GM23248 (cell line): ENCODE measurements at regions not wholly inside any gene's neighbourhood (a gene's known extent, or its start where the extent isn't known, plus 50 kb on each side); places are given as distances from the start of the nearest gene placed in this dataset.

ENCODE experiments used
- DNase-seq: peaks from one replicate; pipeline ENCODE4 v3.0.0-alpha.2; 2015
- H2AFZ ChIP-seq: fragments of 200-600 bp; sonication (generic); 2 replicates; pipeline ENCODE4 v1.6.1; 2016; ENCODE audit warnings: antibody characterized with exemption
- H3F3A ChIP-seq: fragments of 200-600 bp; sonication (generic); 2 replicates; pipeline ENCODE4 v1.6.1; 2016; ENCODE audit warnings: mild to moderate bottlenecking, antibody characterized with exemption, mixed run types; ENCODE audit not compliant: insufficient read depth
- H3K27ac ChIP-seq: fragments of 200-600 bp; sonication (generic); 2 replicates; pipeline ENCODE4 v1.5.1; 2016; ENCODE audit warnings: mild to moderate bottlenecking
- H3K27me3 ChIP-seq: fragments of 200-600 bp; sonication (generic); replicated peaks from 2 replicates; pipeline ENCODE4 v1.6.1; 2016; ENCODE audit warnings: mild to moderate bottlenecking; ENCODE audit not compliant: insufficient read depth
- H3K36me3 ChIP-seq: fragments of 200-600 bp; sonication (generic); 2 replicates; pipeline ENCODE4 v1.6.1; 2016; ENCODE audit warnings: low read depth, mild to moderate bottlenecking
- H3K4me1 ChIP-seq: fragments of 200-600 bp; sonication (generic); 2 replicates; pipeline ENCODE4 v1.6.1; 2016; ENCODE audit warnings: mild to moderate bottlenecking; ENCODE audit not compliant: insufficient read depth
- H3K4me2 ChIP-seq: fragments of 200-600 bp; sonication (generic); one replicate; pipeline ENCODE4 v1.6.1; 2016; ENCODE audit warnings: mild to moderate bottlenecking; ENCODE audit not compliant: unreplicated experiment
- H3K4me3 ChIP-seq: fragments of 200-600 bp; sonication (generic); 2 replicates; pipeline ENCODE4 v1.5.1; 2016; ENCODE audit warnings: mild to moderate bottlenecking
- H3K79me2 ChIP-seq: fragments of 200-600 bp; sonication (generic); 2 replicates; pipeline ENCODE4 v1.6.1; 2016; ENCODE audit warnings: mild to moderate bottlenecking; ENCODE audit not compliant: insufficient read depth
- H3K9ac ChIP-seq: fragments of 200-600 bp; sonication (generic); 2 replicates; pipeline ENCODE4 v1.6.1; 2016; ENCODE audit warnings: mild to moderate bottlenecking
- H3K9me2 ChIP-seq: fragments of 200-600 bp; sonication (generic); 2 replicates; pipeline ENCODE4 v1.6.1; 2016; ENCODE audit warnings: mixed run types, mild to moderate bottlenecking, moderate library complexity; ENCODE audit not compliant: insufficient read depth
- H3K9me3 ChIP-seq: fragments of 200-600 bp; sonication (generic); one replicate; pipeline ENCODE4 v1.6.1; 2017; ENCODE audit warnings: low read depth
- H4K20me1 ChIP-seq: fragments of 200-600 bp; sonication (generic); 2 replicates; pipeline ENCODE4 v1.6.0; 2016; ENCODE audit not compliant: insufficient read depth
- EZH2 ChIP-seq: fragments of 200-600 bp; sonication (generic); IDR thresholded peaks from 2 replicates; pipeline ENCODE4 v1.6.1; 2018; ENCODE audit warnings: antibody characterized with exemption, mild to moderate bottlenecking; ENCODE audit not compliant: insufficient read depth, poor library complexity, severe bottlenecking
- EZH2phosphoT487 ChIP-seq: fragments of 200-600 bp; sonication (generic); IDR thresholded peaks from 2 replicates; pipeline ENCODE4 v1.6.1; 2018; ENCODE audit warnings: antibody characterized with exemption, moderate library complexity, mild to moderate bottlenecking, low read depth; ENCODE audit not compliant: insufficient read depth
- WGBS, 2 experiments: methylation state at CpG; one replicate each; pipeline ENCODE4 v1.1.6; 2015 to 2017; ENCODE audit warnings: low lambda C conversion rate in 2 of 2, low coverage in 1 of 2; ENCODE audit errors: missing lambda C conversion rate in 2 of 2; 5-methylcytosine and 5-hydroxymethylcytosine counted together
- in situ Hi-C: fragments of 300-500 bp; cut with MboI; formaldehyde crosslinking; loops from 2 replicates; pipeline ENCODE4 v1.15.0; 2020

- Histone ChIP-seq H3K4me1 (peaks cover 42% of the 10 kb centered on the region), H3K9me2 (no peaks in the 10 kb centered on the region), H4K20me1 (no peaks in the 10 kb centered on the region), H3K36me3 (no peaks in the 10 kb centered on the region), H3K4me2 (peak overlapping the region; percentile 20), H3K27me3 (no peaks in the 10 kb centered on the region), H3K4me3 (no peak overlapping the region), H3F3A (peaks cover 18% of the 10 kb centered on the region), H3K9me3 (no peaks in the 10 kb centered on the region), H3K9ac (no peak overlapping the region), H2AFZ (no peak overlapping the region), H3K79me2 (no peaks in the 10 kb centered on the region), H3K27ac (no peak overlapping the region)
- peak; percentile 72 for DNase-seq
- in situ Hi-C loops = no loop called here
- 0 to 5% methylated on average over 2 of the region's 2 CpGs for WGBS, 2 experiments
- TF ChIP-seq EZH2phosphoT487 = no peak
- no peak for TF ChIP-seq EZH2
Measured at GRCh38 chr16:64362193-64362592, 759.7 kb downstream of the CDH11 start.

DNA sequence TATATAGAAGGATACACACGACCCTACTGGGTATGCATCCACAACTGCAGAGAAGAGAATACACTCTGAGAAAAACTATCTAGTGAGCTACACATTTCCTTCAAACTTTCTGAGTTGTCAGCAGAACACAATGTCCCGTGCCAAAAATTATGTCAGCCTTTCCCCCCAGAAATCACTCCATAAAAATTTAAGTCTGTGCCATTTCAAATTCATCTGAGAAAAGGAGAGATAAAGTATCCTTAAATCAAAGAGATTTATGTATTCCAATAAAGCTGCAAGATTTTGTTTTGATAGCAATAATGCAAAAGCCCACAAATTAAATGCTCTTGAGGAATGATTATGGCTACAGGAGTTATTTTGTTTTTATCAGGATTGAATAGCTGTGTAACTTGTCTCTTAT lies 760.1 kb downstream of the CDH11 start:
- Histone ChIP-seq H3K9me2 (no peaks in the 10 kb centered on the region), H3K9ac (no peak overlapping the region), H3F3A (peaks cover 20% of the 10 kb centered on the region), H3K79me2 (no peaks in the 10 kb centered on the region), H3K4me1 (peaks cover 45% of the 10 kb centered on the region), H3K4me2 (no peak overlapping the region), H3K27ac (no peak overlapping the region), H3K36me3 (no peaks in the 10 kb centered on the region), H4K20me1 (no peaks in the 10 kb centered on the region), H3K27me3 (no peaks in the 10 kb centered on the region), H3K9me3 (no peaks in the 10 kb centered on the region), H3K4me3 (no peak overlapping the region), H2AFZ (no peak overlapping the region)
- DNase-seq = no peak
- in situ Hi-C loops = no loop called here
- TF ChIP-seq EZH2 (no peak), EZH2phosphoT487 (no peak)
- WGBS, 2 experiments = 21 to 39% methylated on average over 2 of the region's 2 CpGs

- H2AFZ ChIP-seq = no peak overlapping the region
- no peak for TF ChIP-seq EZH2phosphoT487
- no peak for TF ChIP-seq EZH2
- peaks cover 7% of the 10 kb centered on the region; the same call in 1 of the 2 replicates for H3F3A ChIP-seq
- no peaks in the 10 kb centered on the region for H3K9me2 ChIP-seq
- peaks cover 48% of the 10 kb centered on the region for H3K4me1 ChIP-seq
- no peak for DNase-seq
- no peaks in the 10 kb centered on the region for H3K79me2 ChIP-seq
- no peaks in the 10 kb centered on the region for H3K36me3 ChIP-seq
- no peaks in the 10 kb centered on the region for H3K27me3 ChIP-seq
- no peak overlapping the region for H3K4me3 ChIP-seq
- 74 to 81% methylated on average over 1 of the region's 1 CpG for WGBS, 2 experiments
- H3K9ac ChIP-seq = no peak overlapping the region
- in situ Hi-C loops = no loop called here
- H3K4me2 ChIP-seq = no peak overlapping the region
- no peaks in the 10 kb centered on the region for H3K9me3 ChIP-seq
- no peak overlapping the region for H3K27ac ChIP-seq
- no peaks in the 10 kb centered on the region for H4K20me1 ChIP-seq
Measured at GRCh38 chr16:64358291-64358690, 763.6 kb downstream of the CDH11 start.

DNA sequence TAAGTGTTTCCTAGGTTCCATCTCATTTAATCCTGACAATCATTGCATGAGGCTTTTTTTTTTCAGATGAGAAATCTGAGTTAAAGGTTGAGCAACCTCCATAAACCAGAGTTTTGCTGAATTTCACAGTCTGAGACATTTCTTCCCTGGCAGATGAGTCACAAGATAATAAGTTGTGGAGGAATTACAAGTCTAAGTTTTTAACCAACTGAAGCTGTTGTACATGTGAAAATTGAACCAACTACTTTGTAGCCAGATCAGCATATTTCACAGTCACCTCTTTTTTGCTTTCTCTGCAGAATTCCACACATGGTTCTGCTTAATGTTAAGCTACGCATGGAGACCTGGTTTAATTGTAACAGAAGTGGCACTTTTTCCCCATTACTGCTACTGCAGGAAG lies 765.6 kb downstream of the CDH11 start:
- Histone ChIP-seq H3K79me2 (no peaks in the 10 kb centered on the region), H4K20me1 (no peaks in the 10 kb centered on the region), H3K9me3 (no peaks in the 10 kb centered on the region), H3K27me3 (no peaks in the 10 kb centered on the region), H3K4me3 (peak overlapping the region; percentile 31; the same call in 1 of the 2 replicates), H3K4me1 (peaks cover 28% of the 10 kb centered on the region), H3K4me2 (peak overlapping the region; percentile 71), H3K36me3 (no peaks in the 10 kb centered on the region), H3K9ac (peak overlapping the region; percentile 40), H3K27ac (peak overlapping the region; percentile 64), H2AFZ (no peak overlapping the region), H3F3A (peaks cover 7% of the 10 kb centered on the region; the same call in 1 of the 2 replicates), H3K9me2 (no peaks in the 10 kb centered on the region)
- 0% methylated on average over 1 of the region's 1 CpG for WGBS, 2 experiments
- DNase-seq = peak; percentile 95
- in situ Hi-C loops = no loop called here
- no peak for TF ChIP-seq EZH2

GRCh38 chr16:64352246-64352645 lies 769.6 kb downstream of the CDH11 start:
- Histone ChIP-seq H3K27me3 (no peaks in the 10 kb centered on the region), H3K9me2 (no peaks in the 10 kb centered on the region), H3K9ac (no peak overlapping the region), H3K9me3 (no peaks in the 10 kb centered on the region), H3K4me2 (no peak overlapping the region), H3K27ac (no peak overlapping the region), H3K36me3 (no peaks in the 10 kb centered on the region), H4K20me1 (no peaks in the 10 kb centered on the region), H3K79me2 (no peaks in the 10 kb centered on the region), H2AFZ (no peak overlapping the region), H3F3A (peaks cover 7% of the 10 kb centered on the region; the same call in 1 of the 2 replicates), H3K4me3 (no peak overlapping the region), H3K4me1 (peaks cover 28% of the 10 kb centered on the region)
- in situ Hi-C loops = no loop called here
- WGBS, 2 experiments = 96 to 100% methylated on average over 1 of the region's 1 CpG
- no peak for TF ChIP-seq EZH2phosphoT487
- TF ChIP-seq EZH2 = no peak
- no peak for DNase-seq
